ENCODE measurements at regions not wholly inside any gene's neighbourhood (a gene's known extent, or its start where the extent isn't known, plus 50 kb on each side); places are given as distances from the start of the nearest gene placed in this dataset.

GRCh38 chr2:9140645-9141044, 66.0 kb upstream of the ASAP2 start:
- no peak overlapping the region for H2BK5ac ChIP-seq (ENCODE audit: low read depth, low read length)
- H2BK15ac ChIP-seq (ENCODE audit: low read length) = no peak overlapping the region
- no peak overlapping the region for H3K23ac ChIP-seq (ENCODE audit: insufficient read length)
- no peak overlapping the region for H4K5ac ChIP-seq (ENCODE audit: insufficient read length, low read depth, low read length)
- H4K20me1 ChIP-seq (replicated peaks in 1 of 2; ENCODE audit: control insufficient read depth in 1 of 2, insufficient read depth in 2 of 2, low read length in 2 of 2) = peaks cover 0 to 4% of the 10 kb centered on the region in 2 experiments
- no peak overlapping the region for H3K9ac ChIP-seq (replicated peaks in 1 of 4; ENCODE audit: extremely low read depth in 1 of 4, low read depth in 3 of 4, low read length in 3 of 4)
- no peaks in the 10 kb centered on the region for H3K79me1 ChIP-seq (ENCODE audit: low read depth, low read length)
- H2BK20ac ChIP-seq (ENCODE audit: low read length) = no peak overlapping the region
- 92% methylated on average over 7 of the region's 7 CpGs; no CpG with 5 or more reads in 1 of the 2 experiments for WGBS, 2 experiments (ENCODE audit: extremely low coverage in 1 of 2, insufficient coverage in 1 of 2, insufficient read length in 1 of 2, insufficient replicate concordance in 2 of 2, low coverage in 1 of 2, low lambda C conversion rate in 2 of 2, missing lambda C conversion rate in 1 of 2)
- FAIRE-seq (no peak), DNase-seq (ENCODE audit: low read depth in 1 of 2, low spot score in 2 of 2) (no peak)
- H2AK5ac ChIP-seq (ENCODE audit: low read depth, low read length) = no peak overlapping the region
- CTCF ChIA-PET (ENCODE audit: partially characterized antibody) = interaction anchor here (0.6 to 8.7 kb wide), 26 partner anchors 9 to 333 kb away, joined by 3 to 106 read pairs (median 4); no protein-coding TSS in a partner anchor
- no peak overlapping the region for H2BK12ac ChIP-seq (ENCODE audit: low read depth, low read length)
- H3K18ac ChIP-seq (ENCODE audit: extremely low read depth, low read length) = no peak overlapping the region
- no peak overlapping the region for H4K8ac ChIP-seq (ENCODE audit: extremely low read depth, insufficient read depth, low read length)
- no peaks in the 10 kb centered on the region for H3K9me3 ChIP-seq (ENCODE audit: insufficient read depth in 2 of 2, low read depth in 1 of 2, low read length in 1 of 2)
- no peak overlapping the region for H2AFZ ChIP-seq (ENCODE audit: low read length)
- H4K91ac ChIP-seq (replicated peaks; ENCODE audit: insufficient read length, low read length) = no peak overlapping the region
- no peaks in the 10 kb centered on the region for H3K36me3 ChIP-seq (ENCODE audit: control insufficient read depth in 2 of 4, insufficient read depth in 4 of 4, low read length in 3 of 4)
- no peak overlapping the region for H2BK120ac ChIP-seq (replicated peaks; ENCODE audit: low read depth, low read length)
- H3K56ac ChIP-seq (replicated peaks; ENCODE audit: insufficient read length, low read depth, low read length) = no peak overlapping the region
- H3K4me2 ChIP-seq (ENCODE audit: insufficient read depth in 1 of 2, low read depth in 2 of 2, low read length in 2 of 2) = no peak overlapping the region
- no peak overlapping the region for H3K4me3 ChIP-seq (ENCODE audit: extremely low read depth in 1 of 4, insufficient read depth in 2 of 4, low read depth in 3 of 4, low read length in 4 of 4)
- no peak overlapping the region for H3K4ac ChIP-seq (replicated peaks; ENCODE audit: insufficient read length, low read depth, low read length)
- H3K27me3 ChIP-seq (replicated peaks in 1 of 4; ENCODE audit: control insufficient read depth in 3 of 4, extremely low read depth in 1 of 4, insufficient read depth in 3 of 4, low read length in 3 of 4) = peaks cover 0 to 29% (median 17%) of the 10 kb centered on the region in 4 experiments; a peak in 5 of 7 replicates
- peaks cover 4 to 7% (median 4%) of the 10 kb centered on the region in 4 experiments; a peak in 6 of 7 replicates for H3K4me1 ChIP-seq (replicated peaks in 1 of 4; ENCODE audit: control insufficient read depth in 3 of 4, insufficient read depth in 4 of 4, low read length in 3 of 4)
- POLR2A ChIA-PET (ENCODE audit: partially characterized antibody) = no interaction called here
- no peak for TF ChIP-seq ZNF274 (IDR thresholded peaks at IDR 0.05; ENCODE audit: borderline replicate concordance, extremely low read depth, low read length)
- no peak for TF ChIP-seq SIX5 (IDR thresholded peaks at IDR 0.05; ENCODE audit: low read depth, low read length)
- H3K27ac ChIP-seq (ENCODE audit: low read depth, low read length) = no peak overlapping the region
- no peaks in the 10 kb centered on the region for H3K79me2 ChIP-seq (ENCODE audit: control insufficient read depth in 1 of 2, insufficient read depth in 2 of 2, low read length in 2 of 2)
- peaks cover 2% of the 10 kb centered on the region; the same call in 1 of the 2 replicates for H3K23me2 ChIP-seq (ENCODE audit: low read depth, low read length)
- H3K14ac ChIP-seq (ENCODE audit: insufficient read length) = no peak overlapping the region

Data from H1 (cell line).